ENCODE measurements at regions not wholly inside any gene's neighbourhood (a gene's known extent, or its start where the extent isn't known, plus 50 kb on each side); places are given as distances from the start of the nearest gene placed in this dataset.

DNA sequence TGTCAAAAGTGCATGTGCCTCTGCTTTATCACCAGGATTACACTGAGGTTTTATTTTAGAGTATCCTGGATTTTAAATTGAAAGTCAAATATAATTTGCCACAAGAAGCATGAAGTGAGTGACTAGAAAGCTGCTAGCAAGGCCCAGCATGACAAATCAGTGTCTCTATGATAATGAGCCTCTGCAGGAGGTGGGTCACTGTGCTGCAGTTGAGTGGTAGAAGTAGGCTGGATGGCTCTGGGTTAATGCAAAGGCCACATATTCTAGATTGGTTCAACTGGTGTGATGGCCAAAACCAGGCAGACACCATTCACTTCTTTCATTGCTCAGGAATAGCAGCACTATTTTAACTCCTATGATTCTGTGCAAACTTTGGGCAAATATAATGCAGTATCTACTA lies 491.5 kb downstream of the OLFM4 start:
- DNase-seq = no peak

GRCh38 chr13:53522034-53522433 lies 493.4 kb downstream of the OLFM4 start:
- no peak for DNase-seq

- no peak for DNase-seq
Measured at GRCh38 chr13:53537586-53537985, 509.0 kb downstream of the OLFM4 start.

- DNase-seq = no peak
Measured at GRCh38 chr13:53545340-53545941, 516.8 kb downstream of the OLFM4 start.

GRCh38 chr13:53560556-53560955 lies 531.9 kb downstream of the OLFM4 start:
- DNase-seq = no peak

GRCh38 chr13:53562419-53562818 lies 533.8 kb downstream of the OLFM4 start:
- DNase-seq = no peak

DNA sequence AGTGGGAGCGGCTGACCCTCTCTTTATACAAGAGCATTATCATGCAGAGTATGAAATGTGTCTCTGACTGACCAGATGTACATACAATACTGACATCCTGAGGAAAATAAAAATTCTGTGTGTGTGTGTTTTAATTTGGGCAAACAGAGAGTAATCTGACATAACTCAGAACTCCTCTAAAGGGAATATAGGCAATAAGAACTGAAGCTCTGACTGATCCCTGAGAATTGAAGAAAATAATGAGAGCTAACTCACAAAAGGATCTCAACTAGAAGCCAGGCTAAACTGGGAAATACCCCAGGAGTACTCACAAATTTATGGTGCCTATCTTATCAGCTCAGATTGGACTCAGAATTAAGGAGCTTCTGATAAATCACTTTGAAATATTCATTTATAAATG lies 539.9 kb downstream of the OLFM4 start:
- DNase-seq = no peak

GRCh38 chr13:53569453-53569852 lies 540.8 kb downstream of the OLFM4 start:
- no peak for DNase-seq

GRCh38 chr13:53601113-53601512 lies 572.5 kb downstream of the OLFM4 start:
- DNase-seq = no peak

DNA sequence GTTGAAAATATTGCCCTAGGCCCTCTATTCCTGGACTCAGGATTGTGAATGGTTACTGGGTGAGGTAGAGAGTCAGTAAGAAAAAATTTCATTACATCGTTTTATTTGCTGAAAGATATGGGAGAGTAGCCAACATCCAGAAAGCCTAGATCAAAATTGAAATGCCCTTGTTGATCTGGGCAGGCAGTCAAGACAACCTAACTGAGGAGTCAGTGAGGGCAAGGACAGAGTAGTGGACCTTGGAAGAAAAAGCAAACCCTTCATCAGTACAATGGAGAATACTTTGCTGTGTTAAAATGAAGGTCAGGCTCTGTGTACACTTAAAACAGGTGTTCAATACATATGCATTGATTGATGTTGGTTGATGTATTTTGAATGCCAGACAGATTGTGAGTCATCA lies 576.7 kb downstream of the OLFM4 start:
- no peak for DNase-seq

- no peak for DNase-seq
Measured at GRCh38 chr13:53612200-53612599, 583.6 kb downstream of the OLFM4 start.

DNA sequence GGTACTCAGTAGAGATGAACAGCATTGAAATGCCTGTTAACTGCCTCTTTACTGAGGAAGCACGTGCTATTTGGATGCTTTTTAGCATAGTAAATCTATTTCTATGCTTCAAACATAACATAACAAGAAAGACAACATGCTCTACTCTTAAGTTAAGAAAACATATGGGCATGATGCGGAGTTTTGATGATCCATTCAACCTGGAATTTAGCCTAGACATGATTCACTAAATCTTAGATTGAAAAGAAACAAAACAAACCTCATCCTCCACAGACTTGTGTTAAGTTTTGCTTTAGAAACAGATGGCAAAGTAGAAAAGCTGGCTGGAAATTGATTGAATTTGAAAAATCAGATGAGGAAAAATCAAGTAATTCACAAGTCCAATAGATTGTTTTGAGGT lies 593.8 kb downstream of the OLFM4 start:
- no peak for DNase-seq

DNA sequence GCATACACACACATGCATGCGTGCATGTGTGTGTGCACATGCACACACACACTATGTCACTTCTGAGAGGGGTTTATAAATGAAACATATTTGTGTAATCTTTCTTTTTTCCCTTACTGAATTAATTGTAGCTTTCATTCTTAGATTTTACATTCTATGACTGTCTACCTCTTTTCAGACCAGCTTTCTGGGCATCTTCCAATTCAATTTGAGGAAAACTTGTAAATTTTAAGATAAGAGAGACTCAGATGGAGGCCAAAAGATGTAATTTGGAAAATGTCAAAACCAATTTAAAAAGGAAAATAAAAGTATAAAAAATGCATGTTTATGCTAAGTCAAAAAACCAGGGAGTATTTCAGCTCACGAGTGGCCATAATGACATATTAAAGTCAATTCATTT lies 594.5 kb downstream of the OLFM4 start:
- no peak for DNase-seq

DNA sequence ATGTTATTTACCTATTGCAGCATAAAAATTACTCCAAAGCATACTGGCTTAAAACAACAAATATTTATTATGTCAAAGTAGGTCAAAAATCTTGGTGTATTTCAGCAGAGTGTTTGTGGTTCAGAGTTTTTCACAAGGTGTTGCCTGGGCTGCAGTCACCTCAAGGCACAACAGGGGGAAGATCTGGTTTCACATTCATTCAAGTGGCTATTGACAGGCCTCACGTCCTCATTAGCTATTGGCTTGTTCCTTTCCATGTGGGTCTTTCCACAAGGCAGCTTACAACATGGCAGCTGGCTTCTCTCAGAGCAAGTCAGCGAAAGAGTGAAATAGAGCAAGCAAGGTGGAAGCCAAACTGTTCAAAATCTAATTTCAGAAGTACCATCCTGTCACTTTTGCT lies 602.9 kb downstream of the OLFM4 start:
- no peak for DNase-seq

DNA sequence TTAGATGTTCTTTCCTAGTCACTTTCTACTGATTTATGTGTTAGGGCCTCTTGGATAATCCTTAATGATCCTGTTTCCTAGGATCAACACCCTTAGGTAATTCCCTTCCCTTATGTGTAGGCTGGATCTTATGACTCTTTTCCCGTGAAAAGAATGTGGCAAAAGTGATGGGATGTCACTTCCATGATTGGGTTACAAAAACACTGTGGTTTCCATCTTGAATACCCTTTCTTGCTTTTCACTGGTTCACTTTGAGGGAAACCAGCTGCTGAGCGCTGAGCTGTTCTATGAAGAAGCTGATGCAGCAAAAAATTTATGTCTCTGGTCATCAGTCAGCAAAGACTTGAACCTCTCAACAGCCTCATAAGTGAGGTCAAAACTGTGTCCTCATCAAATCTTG lies 609.4 kb downstream of the OLFM4 start:
- DNase-seq = no peak

- DNase-seq = no peak
Measured at GRCh38 chr13:53642306-53642705, 613.7 kb downstream of the OLFM4 start.

GRCh38 chr13:53648673-53649072 lies 620.1 kb downstream of the OLFM4 start:
- DNase-seq = no peak

DNA sequence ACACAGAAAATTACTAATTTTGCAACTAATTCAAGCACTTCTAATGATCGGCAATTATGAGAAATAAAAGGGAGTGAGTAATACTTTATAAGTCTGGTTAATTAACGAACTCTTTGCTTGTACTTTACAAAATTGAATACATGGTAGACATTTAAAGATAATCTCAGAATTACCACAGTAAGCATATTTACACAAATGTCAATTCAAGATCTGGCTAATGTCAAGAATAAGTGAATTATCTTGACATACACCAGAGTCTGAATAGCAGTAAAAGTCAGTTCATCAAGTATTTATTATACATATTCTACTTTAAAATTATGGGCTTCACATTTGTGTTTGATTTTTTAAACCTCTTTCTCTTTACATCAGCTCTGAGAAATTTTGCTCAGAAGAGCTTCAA lies 643.4 kb downstream of the OLFM4 start:
- DNase-seq = no peak

DNA sequence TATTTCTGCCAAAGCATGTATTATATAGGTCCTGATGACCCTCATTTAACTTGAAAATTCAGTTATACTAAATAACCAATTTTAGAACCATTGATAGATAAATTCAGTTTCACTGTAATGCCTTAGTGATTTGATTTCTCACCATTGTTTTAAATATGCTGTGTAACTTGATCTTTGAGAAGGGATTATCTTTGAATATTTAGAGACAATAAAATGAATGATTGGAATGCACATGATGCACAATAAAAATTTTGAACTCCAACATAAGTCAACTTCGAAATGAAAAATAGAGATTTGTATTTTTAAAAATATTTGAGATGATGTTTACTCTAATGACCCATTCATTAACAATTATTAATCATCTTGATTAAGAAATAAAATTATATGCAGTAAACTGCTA lies 654.5 kb downstream of the OLFM4 start:
- no peak for DNase-seq

- no peak for DNase-seq
Measured at GRCh38 chr13:53683608-53684007, 655.0 kb downstream of the OLFM4 start.

- no peak for DNase-seq
Measured at GRCh38 chr13:53691417-53691816, 662.8 kb downstream of the OLFM4 start.

GRCh38 chr13:53694814-53695532 lies 666.4 kb downstream of the OLFM4 start:
- DNase-seq = no peak

GRCh38 chr13:53703371-53704080 lies 674.9 kb downstream of the OLFM4 start:
- DNase-seq = no peak

GRCh38 chr13:53719281-53719680 lies 690.7 kb downstream of the OLFM4 start:
- no peak for DNase-seq
